GM12878 (cell line): ENCODE measurements at regions not wholly inside any gene's neighbourhood (a gene's known extent, or its start where the extent isn't known, plus 50 kb on each side); places are given as distances from the start of the nearest gene placed in this dataset.

Experiments used
- ATAC-seq: fragments of 200-7000 bp; cut with Tn5 transposase; 3 replicates; pipeline ENCODE4 v1.9.1; 2020; ENCODE audit warnings: mild to moderate bottlenecking, moderate library complexity
- BruUV-seq: library from RNA; stranded (reverse); fragments of 400-500 nt; replicated peaks from 2 replicates; lab custom pipeline; 2021; lab: Mats Ljungman, UMichigan
- CTCF ChIA-PET: fragments of 300-600 bp; sonication (Branson Sonifier 250); formaldehyde crosslinking; extraction: SDS; loops from one replicate; lab custom pipeline; 2021; ENCODE audit warnings: inconsistent platforms; lab: Yijun Ruan, JAX
- POLR2A ChIA-PET: fragments of 350-600 bp; formaldehyde crosslinking; extraction: SDS; loops from one replicate; lab custom pipeline; 2021; ENCODE audit warnings: inconsistent platforms; lab: Charles Lee
- RAD21 ChIA-PET: fragments of 300-600 bp; sonication (Branson Sonifier 250); formaldehyde crosslinking; loops from one replicate; lab custom pipeline; 2023; ENCODE audit warnings: antibody characterized with exemption; ENCODE audit not compliant: unreplicated experiment; lab: Charles Lee
- SMC1A ChIA-PET: fragments of 300-600 bp; sonication (Branson Sonifier 250); formaldehyde crosslinking; loops from one replicate; lab custom pipeline; 2023; ENCODE audit not compliant: unreplicated experiment, uncharacterized antibody; lab: Charles Lee
- DNase-seq: peaks from one replicate; pipeline ENCODE4 v3.0.0-alpha.2; 2011; ENCODE audit warnings: low read depth, low spot score
- FAIRE-seq: peaks from 3 replicates; lab custom pipeline; 2011; peaks lifted over from hg19 to GRCh38; lab: Jason Lieb, UNC
- H2AFZ ChIP-seq: 2 replicates; pipeline ENCODE4 v1.6.0; 2011; ENCODE audit warnings: low read depth, low read length, control low read depth; ENCODE audit not compliant: control insufficient read depth
- H3K27ac ChIP-seq: 2 replicates; pipeline ENCODE4 v1.5.1; 2011; ENCODE audit warnings: control low read depth; ENCODE audit not compliant: control insufficient read depth, insufficient read depth
- H3K27me3 ChIP-seq, 2 experiments: replicated peaks in 1 of 2; 2 replicates each; pipeline versions ENCODE4 v1.6.0 to v1.6.1; 2011; ENCODE audit warnings: low read length in 1 of 2; ENCODE audit not compliant: control insufficient read depth in 2 of 2, insufficient read depth in 2 of 2
- H3K36me3 ChIP-seq, 2 experiments: 2 replicates each; pipeline ENCODE4 v1.5.1; 2011; ENCODE audit warnings: low read length in 1 of 2; ENCODE audit not compliant: control insufficient read depth in 2 of 2, insufficient read depth in 2 of 2
- H3K4me1 ChIP-seq: 2 replicates; pipeline ENCODE4 v1.6.1; 2011; ENCODE audit warnings: mild to moderate bottlenecking, low read length, moderate library complexity, mixed read lengths; ENCODE audit not compliant: control insufficient read depth, insufficient read depth
- H3K4me2 ChIP-seq: 2 replicates; pipeline ENCODE4 v1.6.0; 2011; ENCODE audit warnings: control low read depth; ENCODE audit not compliant: control insufficient read depth, insufficient read depth
- H3K4me3 ChIP-seq: fragments of 200-600 bp; sonication (generic); 2 replicates; pipeline ENCODE4 v1.5.1; 2016
- H3K79me2 ChIP-seq: 2 replicates; pipeline ENCODE4 v1.6.0; 2011; ENCODE audit warnings: low read length; ENCODE audit not compliant: control insufficient read depth, insufficient read depth
- H3K9ac ChIP-seq: 2 replicates; pipeline ENCODE4 v1.8.0; 2011; ENCODE audit warnings: low read length, control low read depth, mixed read lengths; ENCODE audit not compliant: control insufficient read depth, insufficient read depth
- H3K9me3 ChIP-seq: replicated peaks from 3 replicates; pipeline ENCODE4 v1.5.1; 2011; ENCODE audit warnings: mild to moderate bottlenecking, low read length; ENCODE audit not compliant: control insufficient read depth, insufficient read depth
- H4K20me1 ChIP-seq: 2 replicates; pipeline ENCODE4 v1.6.0; 2011; ENCODE audit not compliant: control insufficient read depth, insufficient read depth
- BACH1 ChIP-seq: fragments of 450-650 bp; IDR thresholded peaks from 2 replicates; pipeline ENCODE4 v1.6.1; 2017; ENCODE audit warnings: mild to moderate bottlenecking, borderline replicate concordance
- CEBPB ChIP-seq, 2 experiments: fragments of 150-350 bp in 1 of 2; IDR thresholded peaks; 2 replicates each; pipeline ENCODE4 v1.6.1; 2012 to 2014; ENCODE audit warnings: low read depth in 2 of 2, low read length in 2 of 2, borderline replicate concordance in 1 of 2, inconsistent platforms in 1 of 2
- CHD4 ChIP-seq: fragments of 200-600 bp; sonication (generic); IDR thresholded peaks from 2 replicates; pipeline ENCODE4 v1.6.1; 2016; ENCODE audit warnings: mild to moderate bottlenecking
- HDGF ChIP-seq: fragments of 450-650 bp; IDR thresholded peaks from 2 replicates; pipeline ENCODE4 v1.6.1; 2016; ENCODE audit warnings: antibody characterized with exemption
- JUNB ChIP-seq: IDR thresholded peaks from 2 replicates; pipeline ENCODE4 v1.6.1; 2016; ENCODE audit warnings: antibody characterized with exemption, mild to moderate bottlenecking
- KLF5 ChIP-seq: fragments of 450-650 bp; IDR thresholded peaks from 2 replicates; pipeline ENCODE4 v1.6.1; 2014; ENCODE audit warnings: mild to moderate bottlenecking; ENCODE audit not compliant: partially characterized antibody
- MEF2B ChIP-seq: fragments of 450-650 bp; IDR thresholded peaks from 2 replicates; pipeline ENCODE4 v1.6.1; 2018; ENCODE audit warnings: mild to moderate bottlenecking, moderate library complexity; ENCODE audit not compliant: partially characterized antibody, poor library complexity, severe bottlenecking
- MTA3 ChIP-seq: IDR thresholded peaks from 2 replicates; pipeline ENCODE4 v1.6.1; 2012; ENCODE audit warnings: low read length, inconsistent platforms, borderline replicate concordance
- MYB ChIP-seq: fragments of 150-350 bp; IDR thresholded peaks from 2 replicates; pipeline ENCODE4 v1.6.1; 2014; ENCODE audit warnings: mild to moderate bottlenecking, low read depth, low read length, borderline replicate concordance
- PKNOX1 ChIP-seq: fragments of 450-650 bp; IDR thresholded peaks from 2 replicates; pipeline ENCODE4 v1.6.1; 2016; ENCODE audit warnings: mild to moderate bottlenecking
- POLR2A ChIP-seq: IDR thresholded peaks from 2 replicates; pipeline ENCODE4 v1.6.1; 2011; ENCODE audit warnings: low read depth, mild to moderate bottlenecking, low read length
- RBBP5 ChIP-seq: fragments of 200-600 bp; sonication (generic); conservative IDR thresholded peaks from 2 replicates; pipeline ENCODE4 v1.6.1; 2016
- SMAD1 ChIP-seq: fragments of 450-650 bp; IDR thresholded peaks from 2 replicates; pipeline ENCODE4 v1.6.1; 2018; ENCODE audit warnings: mild to moderate bottlenecking, low read depth; ENCODE audit not compliant: partially characterized antibody
- SP1 ChIP-seq: IDR thresholded peaks from one replicate; pipeline ENCODE4 v1.6.1; 2011; ENCODE audit warnings: low read depth, low read length
- TCF3 ChIP-seq: IDR thresholded peaks from 2 replicates; pipeline ENCODE4 v1.6.1; 2012; ENCODE audit warnings: low read depth, mild to moderate bottlenecking, low read length, borderline replicate concordance; ENCODE audit not compliant: insufficient read depth
- ZZZ3 ChIP-seq: IDR thresholded peaks from 2 replicates; pipeline ENCODE4 v1.6.1; 2011; ENCODE audit warnings: low read depth; ENCODE audit not compliant: control insufficient read depth, insufficient read length
- WGBS: methylation state at CpG from one replicate; pipeline ENCODE4 v1.1.6; 2016; ENCODE audit warnings: low lambda C conversion rate; ENCODE audit not compliant: insufficient replicate concordance, insufficient coverage; ENCODE audit errors: missing lambda C conversion rate; 5-methylcytosine and 5-hydroxymethylcytosine counted together
- in situ Hi-C: fragments of 300-500 bp; cut with MboI; formaldehyde crosslinking; loops from 9 replicates; pipeline ENCODE4 v1.14.3; 2018; ENCODE audit warnings: mixed read lengths
- intact Hi-C: fragments of 100-400 bp; cut with micrococcal nuclease; formaldehyde crosslinking; loops from one replicate; pipeline ENCODE4 v1.14.2; 2022; ENCODE audit not compliant: unreplicated experiment

DNA sequence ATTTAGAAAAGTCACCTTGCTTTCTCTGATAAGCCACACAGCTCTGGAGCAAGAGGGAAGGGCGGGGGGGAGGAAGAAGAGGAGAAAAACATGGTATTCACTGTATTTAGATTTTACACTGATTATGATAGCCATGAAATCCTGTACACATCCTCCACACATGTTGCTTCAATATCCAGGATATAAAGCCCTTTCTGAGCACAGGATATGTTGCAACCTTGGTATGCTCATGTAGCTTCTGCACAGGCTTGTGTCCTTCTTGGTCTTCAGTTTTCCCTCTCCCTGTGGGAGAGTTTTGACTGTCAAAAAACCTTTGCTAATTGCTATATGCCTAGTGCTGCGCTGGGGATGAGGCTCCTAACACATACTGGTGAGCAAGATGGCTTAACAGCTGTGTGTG, 61.9 kb upstream of the DAPP1 start (continued):
- TF ChIP-seq SMAD1 (no peak), JUNB (no peak), POLR2A (no peak), CEBPB (IDR thresholded peaks at IDR 0.05; ENCODE audit: borderline replicate concordance in 1 of 2, low read depth in 2 of 2, low read length in 2 of 2) (no peak), CHD4 (no peak), KLF5 (no peak), TCF3 (no peak)

DNA sequence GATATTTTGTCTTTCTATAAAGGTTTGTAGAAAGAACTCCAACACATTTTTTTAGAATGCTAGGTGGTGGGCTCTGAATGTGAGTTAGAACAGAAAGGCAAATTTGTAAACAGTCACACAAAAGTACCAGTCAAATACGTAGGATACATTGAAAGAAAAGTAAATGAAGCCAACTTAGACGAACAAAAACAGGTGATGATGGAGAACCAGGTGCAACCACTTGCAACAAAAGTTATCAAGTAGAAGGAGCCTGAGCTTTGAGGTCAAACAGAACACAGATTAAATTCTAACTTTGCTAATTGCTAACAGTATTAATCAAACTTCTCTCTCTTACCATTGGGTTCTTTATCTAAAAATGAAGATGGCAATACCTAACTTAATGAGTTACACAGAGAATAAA, 62.7 kb upstream of the DAPP1 start:
- no peak overlapping the region for H2AFZ ChIP-seq
- WGBS = 0% methylated on average over 2 of the region's 2 CpGs
- H3K27me3 ChIP-seq = no peaks in the 10 kb centered on the region
- H3K4me2 ChIP-seq = no peak overlapping the region
- no peak for FAIRE-seq
- DNase-seq = no peak
- intact Hi-C loops (no loop called here), in situ Hi-C loops (no loop called here)
- POLR2A ChIA-PET = interaction anchor here (0.6 kb wide), 2 partner anchors 114 to 181 kb away, joined by 3 to 12 read pairs; no protein-coding TSS in a partner anchor
- ATAC-seq = no peak
- H3K4me1 ChIP-seq = no peaks in the 10 kb centered on the region
- RAD21 ChIA-PET = no interaction called here
- H3K79me2 ChIP-seq = no peaks in the 10 kb centered on the region
- no peak overlapping the region for H3K9ac ChIP-seq
- no peak overlapping the region for H3K27ac ChIP-seq
- H3K9me3 ChIP-seq = no peaks in the 10 kb centered on the region
- no TSS peak for BruUV-seq
- H4K20me1 ChIP-seq = no peaks in the 10 kb centered on the region
- H3K36me3 ChIP-seq = no peaks in the 10 kb centered on the region
- CTCF ChIA-PET = no interaction called here
- SMC1A ChIA-PET = interaction anchor here (1.0 kb wide), 1 partner anchor 55 kb away, joined by 3 read pairs; no protein-coding TSS in a partner anchor
- H3K4me3 ChIP-seq = no peak overlapping the region
- no peak for TF ChIP-seq HDGF
- TF ChIP-seq ZZZ3 = no peak
- TF ChIP-seq SP1 = no peak
- TF ChIP-seq RBBP5 = no peak
- TF ChIP-seq BACH1 = no peak
- no peak for TF ChIP-seq MTA3
- TF ChIP-seq MEF2B = no peak
- TF ChIP-seq PKNOX1 = no peak
- no peak for TF ChIP-seq KLF5
- TF ChIP-seq MYB = no peak
